ENCODE measurements at regions not wholly inside any gene's neighbourhood (a gene's known extent, or its start where the extent isn't known, plus 50 kb on each side); places are given as distances from the start of the nearest gene placed in this dataset.

DNA sequence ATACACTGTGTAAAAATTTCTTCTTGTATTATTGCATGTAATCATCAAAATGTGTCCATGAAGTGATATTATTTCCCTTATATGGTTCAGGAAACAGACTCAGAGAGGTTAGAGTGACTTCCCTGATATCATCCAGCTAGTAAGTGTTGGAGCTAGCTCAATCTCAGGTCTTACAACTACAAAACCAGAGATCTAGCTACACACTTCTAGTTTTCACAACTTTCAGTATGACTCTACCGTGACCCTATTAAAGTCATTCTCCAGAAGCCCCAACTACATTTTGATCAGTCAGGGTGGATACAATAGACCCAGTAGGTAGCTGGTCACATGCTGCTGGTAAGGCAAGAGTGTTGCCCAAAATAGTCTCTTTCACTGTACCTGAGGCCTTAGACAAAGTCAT lies 165.3 kb downstream of the GOLIM4 start:
- no peak for TF ChIP-seq CTCF (conservative IDR thresholded peaks at IDR 0.05; ENCODE audit: low read depth, low read length)
- TF ChIP-seq EZH2 (IDR thresholded peaks at IDR 0.05; ENCODE audit: low read length, unreplicated experiment) = no peak

Measured in PC-3 (cell line).